ENCODE measurements at regions not wholly inside any gene's neighbourhood (a gene's known extent, or its start where the extent isn't known, plus 50 kb on each side); places are given as distances from the start of the nearest gene placed in this dataset.
A peak's percentile ranks its signal among the peaks of the same experiment; 100 is the strongest.
"Not testable (repeated sequence)": the region's sequence is repeated elsewhere in the genome, so short reads cannot be mapped to it uniquely, and the experiment has no call there.

DNA sequence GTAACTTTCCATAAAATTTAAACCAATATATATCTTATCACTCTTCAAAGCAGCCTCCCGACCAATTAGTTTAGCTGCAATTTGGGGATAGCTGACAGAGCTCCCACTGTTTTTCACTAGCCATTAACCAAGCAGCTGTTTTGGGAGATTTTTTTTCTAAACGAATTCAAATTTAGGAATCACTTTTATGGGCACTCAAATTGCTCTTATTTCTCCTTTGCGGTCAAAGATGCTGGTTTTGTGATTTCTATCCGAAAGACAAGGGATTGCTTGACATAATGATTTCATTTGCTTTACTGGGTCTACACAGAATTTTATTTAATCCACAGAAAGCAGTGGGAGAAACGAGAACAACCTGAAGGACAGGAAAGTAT lies 505.7 kb upstream of the IL12A start:
- DNase-seq: no peak

DNA sequence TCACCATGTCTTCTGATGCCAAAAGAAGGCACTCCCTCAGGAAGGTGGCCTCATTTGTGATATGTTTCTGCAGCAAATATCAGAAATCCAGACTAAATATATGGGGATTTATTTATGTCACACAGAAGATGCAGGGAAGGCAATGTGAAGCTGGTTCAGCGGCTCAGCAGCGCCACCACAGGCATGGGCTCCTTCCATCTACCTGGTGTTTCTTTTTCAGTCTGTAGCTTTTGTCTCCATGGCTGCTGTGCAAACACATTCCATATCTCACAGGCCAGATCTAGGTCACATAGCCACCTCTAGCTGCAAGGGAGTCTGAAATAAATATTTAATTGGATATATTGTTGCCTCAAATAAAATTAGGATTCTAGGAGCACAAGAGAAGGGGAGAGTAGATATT lies 502.1 kb upstream of the IL12A start:
- no peak for DNase-seq

DNA sequence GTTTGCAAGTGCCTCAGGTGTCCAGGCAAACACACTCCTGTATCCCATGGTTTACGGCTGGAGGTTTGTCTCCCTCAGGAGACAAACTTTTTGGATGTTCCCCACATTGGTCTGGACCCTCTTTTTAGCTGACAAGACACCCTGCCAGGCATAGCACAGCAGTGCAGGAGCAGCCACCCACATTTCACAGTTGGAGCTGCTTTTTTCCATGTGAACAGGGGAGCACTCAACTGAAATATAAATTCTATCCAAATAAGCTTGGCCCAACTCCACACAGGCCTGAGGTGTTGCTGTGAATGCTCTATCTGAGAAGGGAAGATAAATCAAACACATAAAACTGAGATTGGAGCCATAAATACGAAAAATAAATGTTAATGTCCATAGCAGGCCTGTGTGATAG lies 501.3 kb upstream of the IL12A start:
- no peak for DNase-seq

DNA sequence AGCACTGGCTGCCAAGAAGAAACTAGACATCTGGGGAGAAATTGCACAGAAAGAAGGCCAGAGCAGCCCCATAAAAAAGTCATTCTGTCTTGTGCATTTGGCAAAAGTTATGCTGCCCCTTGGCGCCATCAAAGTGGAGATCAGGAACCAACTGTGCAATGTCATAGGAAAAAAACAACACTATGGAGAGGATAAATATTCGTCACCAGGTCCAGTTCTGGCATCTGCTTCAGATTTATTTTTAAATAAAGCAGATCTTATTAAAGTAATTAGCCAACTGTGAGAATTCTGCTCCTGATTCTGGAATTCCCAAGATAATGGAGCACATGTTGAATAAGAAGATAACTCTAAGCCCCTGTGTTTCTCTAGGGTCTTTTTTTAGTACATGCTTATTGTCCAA lies 500.0 kb upstream of the IL12A start:
- DNase-seq: no peak

DNA sequence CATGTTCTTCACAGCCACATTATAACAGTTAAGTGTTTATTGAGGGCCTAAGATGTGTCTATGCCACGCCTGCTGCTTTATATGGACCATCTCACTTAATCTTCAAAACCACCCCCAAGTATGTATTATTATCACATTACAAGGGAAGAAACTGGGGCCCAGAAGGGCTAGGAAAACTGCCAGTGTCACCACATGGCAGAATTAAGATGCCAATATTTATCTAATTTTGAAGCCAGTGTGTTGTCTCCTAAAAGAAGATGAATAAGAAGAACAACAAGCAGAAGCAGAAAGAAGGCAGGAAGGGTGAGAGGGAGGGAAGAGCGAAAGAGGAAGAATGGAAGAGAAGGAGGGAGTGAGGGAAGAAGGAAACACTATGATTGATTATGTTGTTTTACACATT lies 491.3 kb upstream of the IL12A start:
- no peak for DNase-seq

DNA sequence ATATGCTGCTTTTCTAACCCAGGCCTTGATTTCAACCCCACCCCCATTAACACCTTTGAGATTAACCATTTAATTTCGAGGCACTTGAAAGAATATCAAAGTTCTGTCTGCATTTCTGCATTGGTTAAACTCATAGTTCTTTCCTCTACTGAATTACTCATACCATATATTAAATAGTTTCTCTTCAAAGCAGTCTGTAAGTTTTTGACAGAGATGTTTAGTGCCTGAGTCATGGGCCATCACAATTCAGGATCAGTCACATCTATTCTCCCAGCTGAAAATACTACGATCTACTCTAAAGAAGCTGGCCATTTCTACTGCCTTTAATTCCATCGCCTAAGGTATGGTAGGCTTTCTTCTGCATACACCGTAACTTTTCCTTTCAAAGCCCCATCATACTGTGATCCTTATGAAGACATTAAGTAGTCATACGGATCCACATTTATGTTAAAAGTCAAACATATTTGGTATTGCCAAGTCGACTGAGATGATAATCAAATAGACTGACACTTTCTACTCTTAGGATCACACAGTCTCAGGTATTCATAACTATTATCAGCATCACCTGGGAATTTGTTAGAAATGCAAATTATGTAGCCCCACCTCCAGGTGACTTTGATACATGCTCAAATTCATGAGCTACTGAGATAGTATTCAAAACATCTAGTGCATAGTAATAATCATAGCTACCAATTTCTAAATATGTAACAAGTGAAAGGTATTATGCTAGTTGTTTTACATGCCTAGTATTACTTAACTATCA lies 489.4 kb upstream of the IL12A start:
- no peak for DNase-seq

DNA sequence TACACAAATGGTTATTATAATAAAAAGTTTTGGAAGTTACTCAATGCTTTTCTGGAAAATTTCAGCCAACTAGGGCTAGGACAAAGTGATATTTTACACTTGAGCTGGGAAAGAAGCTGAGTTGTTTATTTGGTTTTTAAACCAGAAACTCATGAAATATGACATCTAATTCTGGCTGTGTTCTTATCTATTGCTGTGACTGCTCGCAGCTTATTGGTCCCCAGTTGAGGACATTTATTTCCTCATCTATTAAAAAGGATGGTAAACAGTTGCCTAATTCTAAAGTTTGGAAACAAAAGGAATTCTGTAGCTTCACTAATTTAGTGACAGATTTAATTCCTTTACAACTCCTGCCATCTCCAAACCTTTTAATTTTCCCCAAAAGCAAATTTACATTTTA lies 487.6 kb upstream of the IL12A start:
- DNase-seq: no peak

DNA sequence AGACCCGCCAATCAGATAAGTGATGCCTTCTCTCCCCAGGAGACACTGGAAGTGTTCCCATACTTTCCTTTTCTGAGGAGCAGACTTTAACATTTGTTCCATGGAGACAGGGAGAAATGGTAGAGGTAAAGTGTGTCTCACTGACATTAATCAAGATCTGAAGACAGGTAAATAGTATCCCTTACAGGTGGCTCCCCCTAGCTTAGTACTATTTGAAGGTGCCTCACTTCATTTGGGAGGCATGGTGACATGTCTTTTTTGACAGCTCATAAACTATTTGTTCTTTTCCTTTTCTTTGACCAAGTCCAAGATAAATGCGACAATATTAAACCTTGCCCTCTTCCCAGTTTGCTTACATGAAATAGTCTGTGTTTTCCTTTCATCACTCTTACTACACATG lies 485.6 kb upstream of the IL12A start:
- DNase-seq: no peak

DNA sequence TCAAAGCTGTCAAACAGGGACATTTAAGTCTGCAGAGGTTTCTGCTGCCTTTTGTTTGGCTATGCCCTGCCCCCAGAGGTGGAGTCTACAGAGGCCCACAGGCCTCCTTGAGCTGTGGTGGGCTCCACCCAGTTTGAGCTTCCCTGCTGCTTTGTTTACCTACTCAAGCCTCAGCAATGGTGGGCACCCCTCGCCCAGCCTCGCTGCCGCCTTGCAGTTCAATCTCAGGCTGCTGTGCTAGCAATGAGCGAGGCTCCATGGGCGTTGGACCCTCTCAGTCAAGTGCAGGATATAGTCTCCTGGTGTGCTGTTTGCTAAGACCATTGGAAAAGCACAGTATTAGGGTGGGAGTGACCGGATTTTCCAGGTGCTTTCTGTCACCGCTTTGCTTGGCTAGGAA lies 477.6 kb upstream of the IL12A start:
- not testable (repeated sequence) for DNase-seq

DNA sequence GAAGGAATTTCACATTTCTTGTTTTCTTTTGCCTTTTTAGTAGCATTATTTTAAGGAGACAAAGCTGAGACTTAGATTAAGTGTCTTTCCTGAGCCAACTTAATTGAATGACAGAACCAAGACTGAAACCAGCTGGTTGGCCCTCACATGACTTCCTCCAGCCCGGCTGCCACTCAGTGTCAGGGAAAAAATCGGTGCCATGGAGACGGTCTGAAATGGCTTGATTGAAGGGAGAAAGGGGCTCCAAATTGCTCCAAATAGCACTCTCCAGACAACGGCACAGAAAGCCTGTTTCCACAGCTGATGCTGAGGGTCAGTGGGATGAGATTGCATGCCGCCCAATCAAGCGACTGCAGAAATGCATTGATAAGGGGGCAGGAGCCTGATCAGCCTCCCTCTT lies 475.2 kb upstream of the IL12A start:
- DNase-seq: no peak

DNA sequence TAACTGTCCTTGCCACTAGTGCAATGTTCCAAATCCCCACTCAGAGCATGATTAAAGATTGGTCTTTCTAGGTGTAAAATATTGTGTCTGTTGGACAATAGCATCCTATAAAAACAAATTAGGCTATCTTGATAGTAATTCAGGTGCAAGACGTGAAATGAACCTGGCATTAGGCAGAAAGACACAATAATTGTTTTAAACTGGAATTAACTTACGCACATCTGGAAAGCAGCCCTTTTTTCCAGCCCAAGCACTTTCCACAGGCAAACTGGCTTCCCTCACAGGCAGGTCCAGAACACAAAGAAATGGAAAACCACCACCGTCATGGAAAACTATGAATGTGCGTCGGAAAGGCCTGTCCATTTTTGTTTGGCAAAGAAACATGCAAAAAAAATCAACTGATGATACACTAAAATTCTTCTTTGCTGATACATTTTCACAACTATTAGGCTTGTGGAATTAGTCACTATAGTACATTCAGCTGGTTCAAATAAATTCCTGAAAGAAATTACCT lies 474.7 kb upstream of the IL12A start:
- no peak for DNase-seq

DNA sequence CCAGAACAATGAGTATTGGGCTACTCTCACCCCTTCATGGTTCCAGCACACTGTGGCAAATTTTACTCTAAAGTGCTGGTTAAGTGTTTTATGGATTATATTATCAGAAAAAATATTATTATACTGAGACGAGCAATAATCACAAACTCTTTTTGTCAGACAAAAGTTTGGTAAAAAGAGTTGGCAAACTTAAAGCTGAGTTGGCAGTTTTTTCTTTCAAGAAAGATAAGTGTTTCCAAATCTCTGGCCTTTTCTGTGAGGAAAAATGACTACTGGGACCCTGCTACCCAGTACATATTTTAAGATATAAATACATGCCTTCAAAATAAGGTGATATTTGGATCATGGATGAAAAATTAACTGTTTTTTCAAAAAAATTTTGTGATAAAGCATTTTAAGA lies 471.5 kb upstream of the IL12A start:
- DNase-seq: no peak

DNA sequence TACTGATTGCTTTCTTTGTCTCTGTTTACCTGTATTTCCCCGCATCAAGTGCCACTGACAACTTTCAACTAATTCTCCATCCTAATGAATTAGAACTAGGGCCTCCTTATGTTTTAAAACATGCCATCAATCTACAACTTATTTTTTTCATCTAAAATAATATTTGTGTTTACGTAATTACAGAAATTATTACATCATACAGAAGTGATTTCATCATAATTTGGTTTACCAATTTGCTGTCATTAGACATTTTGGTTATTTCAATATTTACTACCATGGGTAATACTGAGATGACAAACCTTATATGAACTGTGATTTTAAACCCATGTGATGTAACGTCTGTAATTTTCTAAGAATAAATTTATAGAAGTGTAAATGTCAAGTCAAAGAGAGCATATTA lies 468.0 kb upstream of the IL12A start:
- no peak for DNase-seq

DNA sequence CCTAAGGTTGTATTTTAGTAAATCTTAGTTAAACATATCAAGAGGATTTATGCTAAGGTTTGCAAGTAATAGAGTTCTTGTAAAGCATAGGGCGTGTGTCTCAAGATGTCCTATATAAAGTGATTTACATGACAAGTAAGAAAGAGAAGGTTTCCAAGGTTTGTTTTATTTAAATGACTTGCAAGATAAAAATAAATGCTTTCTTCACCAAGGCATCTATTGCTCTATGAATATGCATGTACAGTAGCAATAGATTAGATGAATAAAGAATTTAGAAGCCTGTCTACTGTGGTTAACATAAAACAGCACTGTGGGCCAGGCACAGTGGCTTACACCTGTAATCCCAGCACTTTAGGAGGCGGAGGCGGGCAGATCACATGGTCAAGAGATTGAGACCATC lies 466.4 kb upstream of the IL12A start:
- DNase-seq: no peak

DNA sequence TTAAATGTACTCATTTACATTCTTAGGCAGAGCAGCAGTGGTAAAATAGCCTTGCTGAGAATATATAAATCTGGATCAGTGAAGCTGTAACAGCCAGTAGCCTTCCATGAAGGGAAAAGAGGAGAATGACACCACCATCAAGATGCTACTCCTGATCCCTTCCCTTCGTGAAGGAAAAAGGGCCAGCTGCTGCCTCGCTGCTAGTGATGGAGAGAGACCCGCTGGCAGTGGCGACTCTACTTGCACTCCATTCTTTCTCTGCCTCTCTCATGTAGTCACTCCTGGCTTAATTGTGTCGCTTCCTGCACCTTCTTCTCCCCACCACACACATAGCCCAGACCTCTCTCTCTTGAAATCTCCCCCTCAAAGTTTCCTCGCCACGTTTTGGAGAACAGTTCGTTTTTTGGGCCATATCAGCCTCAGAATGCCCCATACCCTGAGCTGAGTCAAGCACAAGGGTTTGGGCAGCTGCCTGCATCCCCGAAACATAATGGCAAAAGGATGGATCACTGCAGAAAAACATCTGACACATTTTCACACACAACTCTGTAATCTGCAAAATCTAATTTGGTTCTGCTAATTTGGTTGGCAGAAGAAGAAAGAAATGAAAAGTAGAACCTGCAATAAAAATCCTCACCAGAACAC lies 460.3 kb upstream of the IL12A start:
- DNase-seq: no peak

DNA sequence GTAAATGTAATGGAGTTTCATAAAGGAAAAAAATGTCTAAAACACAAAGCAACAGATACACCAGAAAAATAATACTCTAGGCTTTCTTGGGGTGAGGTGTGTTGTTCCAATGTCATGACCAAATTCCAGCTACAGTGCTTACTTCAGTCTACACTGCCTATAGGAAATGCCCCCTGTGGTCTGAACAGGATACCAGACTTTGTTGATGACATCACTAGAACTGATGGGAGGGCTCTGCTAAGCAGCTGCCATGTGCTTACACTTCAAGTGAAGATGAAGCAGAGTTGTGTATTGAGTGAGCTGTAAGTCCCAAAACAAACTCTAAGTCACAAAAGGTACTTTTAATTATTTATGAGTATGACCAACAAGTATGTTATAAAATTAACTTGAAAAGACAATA lies 456.1 kb upstream of the IL12A start:
- peak; percentile 4 for DNase-seq

DNA sequence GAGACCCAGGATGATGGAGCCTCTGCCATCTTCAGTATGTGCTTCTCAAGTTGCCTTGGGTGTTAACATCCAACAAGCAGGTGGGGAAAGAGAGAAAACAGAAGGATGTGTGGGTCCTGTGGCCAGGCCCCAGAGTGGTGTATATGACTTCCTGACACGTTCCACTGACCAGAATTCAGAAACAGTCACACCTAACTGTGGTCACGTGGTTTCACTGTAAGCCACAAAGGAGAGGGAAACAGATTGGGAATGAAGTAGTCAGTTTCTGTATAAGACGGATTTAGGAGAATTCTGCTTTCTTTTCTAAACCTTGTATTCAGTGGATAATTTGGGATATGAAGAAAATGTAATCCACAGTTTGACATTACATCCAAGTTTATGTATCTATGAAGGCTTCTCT lies 454.1 kb upstream of the IL12A start:
- no peak for DNase-seq

DNA sequence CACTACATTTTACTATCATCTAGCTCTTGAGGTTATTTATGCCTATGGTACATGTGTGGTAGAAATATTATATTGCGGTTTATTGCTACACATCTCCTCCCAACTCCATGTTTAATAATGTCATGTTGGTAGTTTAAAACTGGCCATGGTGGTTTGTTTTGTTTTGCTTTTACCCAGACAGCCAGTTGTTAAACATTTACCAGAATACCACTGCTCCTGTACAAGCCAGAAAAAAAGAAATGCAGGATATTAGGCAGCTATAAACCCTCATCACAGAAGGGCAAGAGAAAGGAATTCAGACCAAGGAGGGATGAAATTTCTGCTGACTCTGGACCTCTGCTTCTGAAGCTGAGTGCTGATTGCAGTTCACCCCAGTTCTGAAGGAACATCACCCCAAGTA lies 451.8 kb upstream of the IL12A start:
- DNase-seq: no peak

DNA sequence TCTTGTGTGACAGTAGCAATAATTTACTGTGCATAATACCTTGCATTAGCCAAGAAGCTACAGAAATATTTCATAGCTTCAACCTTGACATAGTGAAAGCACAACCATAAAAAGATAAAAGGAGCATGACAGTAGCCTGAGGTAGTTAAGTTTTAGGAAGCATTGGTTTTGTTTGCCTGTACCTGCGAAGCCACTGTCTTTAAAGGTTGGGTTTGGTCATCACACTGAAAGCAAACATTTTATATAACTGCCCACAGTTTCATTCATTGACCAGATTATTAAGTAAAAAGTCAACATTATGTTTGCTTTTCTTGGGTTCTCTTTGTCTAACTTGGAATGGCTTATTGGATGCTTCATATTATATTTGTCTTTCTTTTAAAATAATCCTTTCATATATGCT lies 450.1 kb upstream of the IL12A start:
- DNase-seq: no peak

DNA sequence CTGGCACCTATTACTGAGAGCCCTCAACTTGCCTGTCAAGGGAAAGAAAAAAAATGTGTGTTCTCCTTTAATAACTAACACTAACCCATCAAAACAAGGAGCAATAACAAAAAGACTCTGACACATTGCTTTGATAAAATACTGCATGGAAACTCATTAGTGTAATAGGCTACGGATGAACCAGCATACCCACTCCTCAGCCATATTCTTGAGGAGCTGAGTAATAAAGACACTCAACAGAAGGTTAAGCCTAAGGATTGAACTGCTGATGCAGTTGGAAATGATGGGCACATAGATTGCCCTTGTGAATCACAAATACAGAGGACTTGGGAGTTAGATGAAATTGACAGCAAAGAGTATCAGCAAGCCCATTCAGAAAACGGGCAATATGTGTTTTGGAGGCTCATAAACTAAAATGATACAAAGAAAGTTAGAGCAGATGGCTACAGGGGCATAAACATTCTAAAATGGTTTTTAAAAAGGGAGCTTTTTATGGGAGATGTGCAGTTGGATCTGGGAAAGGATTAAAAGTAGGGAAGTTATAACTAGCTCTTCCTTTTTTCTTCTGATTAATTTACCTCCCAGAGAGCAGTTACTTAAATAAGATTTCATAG lies 447.6 kb upstream of the IL12A start:
- no peak for DNase-seq

DNA sequence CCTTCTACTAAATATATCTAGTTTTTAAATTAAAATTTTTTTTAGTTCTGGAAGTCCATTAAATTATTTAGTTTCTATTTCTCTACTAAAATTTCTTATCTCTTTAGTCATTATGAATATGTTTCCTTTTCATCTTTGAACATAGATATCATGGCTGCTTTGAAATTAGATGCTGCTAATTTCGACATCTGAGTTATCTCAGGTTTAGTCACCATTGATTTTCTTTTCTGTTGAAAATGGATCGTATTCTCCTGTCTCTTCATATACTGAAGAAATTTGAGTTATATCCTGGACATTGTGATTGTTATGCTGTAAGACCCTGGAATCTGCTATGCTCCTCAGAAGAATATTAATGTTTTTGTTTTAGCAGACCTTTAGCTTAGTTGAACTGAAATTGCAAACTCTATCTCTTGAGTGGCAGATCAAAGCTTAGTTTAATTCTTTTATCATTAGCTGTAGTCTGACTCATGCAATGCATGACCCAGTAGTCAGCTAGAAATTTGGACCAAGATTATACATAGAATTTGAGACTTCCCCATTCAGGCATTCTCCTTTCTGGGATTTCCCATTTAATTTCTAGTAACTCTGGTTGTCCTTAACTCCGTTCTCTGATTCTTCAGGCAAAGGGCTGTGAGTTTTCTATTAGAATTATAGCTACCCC lies 439.8 kb upstream of the IL12A start:
- DNase-seq: no peak

DNA sequence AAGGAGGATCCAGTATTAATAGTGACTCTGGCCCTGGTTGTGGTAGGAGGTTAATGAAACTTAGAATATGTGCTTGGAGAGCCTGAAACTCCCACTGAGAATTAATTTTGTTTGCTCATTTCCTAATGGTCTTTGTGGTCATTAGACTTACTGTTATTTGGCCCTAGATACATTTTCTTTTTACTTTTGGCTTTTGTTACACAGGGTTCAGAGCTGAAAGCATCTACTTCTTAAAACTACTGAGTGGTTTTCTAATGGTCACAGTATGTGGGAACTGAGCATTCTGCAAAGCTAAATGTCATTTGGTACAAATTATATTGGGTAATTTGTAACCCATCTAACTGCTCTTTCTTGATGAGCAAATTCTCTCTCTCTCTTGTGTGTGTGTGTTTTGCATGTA lies 433.4 kb upstream of the IL12A start:
- DNase-seq: no peak

DNA sequence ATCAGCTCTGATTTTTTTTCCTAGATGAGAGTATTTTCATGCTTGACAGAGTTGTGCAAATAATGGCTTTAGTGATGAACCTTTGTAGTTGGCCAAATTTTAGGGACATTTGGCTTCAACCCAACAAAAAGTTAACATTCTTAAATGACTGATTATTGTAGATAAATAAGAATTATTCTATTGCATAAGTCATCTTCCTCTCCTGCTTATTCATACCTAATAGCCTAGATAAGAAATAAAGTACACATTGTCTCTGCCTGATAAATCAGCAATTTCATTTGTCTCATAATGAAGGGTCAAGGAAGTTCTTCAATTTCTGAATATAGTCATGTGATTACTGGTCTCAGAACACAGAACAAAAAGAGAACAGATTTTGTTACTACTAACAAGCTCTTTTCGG lies 428.9 kb upstream of the IL12A start:
- DNase-seq: no peak

All from NCI-H510A treated with DMSO at 0.1 percent for 48 hours (cell line).